GM12873 (cell line): ENCODE measurements at regions not wholly inside any gene's neighbourhood (a gene's known extent, or its start where the extent isn't known, plus 50 kb on each side); places are given as distances from the start of the nearest gene placed in this dataset.

Experiments
- CTCF ChIP-seq: IDR thresholded peaks from 2 replicates; pipeline ENCODE4 v1.5.1; 2012; ENCODE audit warnings: low read depth, mild to moderate bottlenecking, moderate library complexity, low read length, control low read depth; ENCODE audit not compliant: insufficient read depth; ENCODE audit errors: missing control alignments

- TF ChIP-seq CTCF, result peak; percentile 29
Measured at GRCh38 chr14:97707603-97708002, 910.4 kb downstream of the VRK1 start.

DNA sequence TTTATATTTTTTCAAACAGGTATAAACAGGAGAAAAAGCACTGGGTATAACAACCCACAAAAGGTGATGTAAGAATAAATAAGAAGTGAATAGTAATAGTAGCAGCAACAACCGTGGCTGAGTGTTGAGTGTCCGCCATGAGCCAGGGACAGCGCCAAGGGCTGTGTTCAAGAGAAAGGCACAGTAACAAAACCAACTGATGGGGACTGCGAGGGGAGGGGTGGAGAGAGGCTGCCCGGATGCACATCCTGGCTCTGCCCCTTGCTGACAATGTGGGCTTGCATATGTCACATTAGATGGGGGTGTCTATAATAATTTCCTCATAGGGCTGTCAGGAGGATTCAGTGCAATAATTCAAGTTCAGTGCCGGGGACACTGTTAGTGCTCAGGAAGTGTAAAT is 912.4 kb downstream of the VRK1 start:
- no peak for TF ChIP-seq CTCF

DNA sequence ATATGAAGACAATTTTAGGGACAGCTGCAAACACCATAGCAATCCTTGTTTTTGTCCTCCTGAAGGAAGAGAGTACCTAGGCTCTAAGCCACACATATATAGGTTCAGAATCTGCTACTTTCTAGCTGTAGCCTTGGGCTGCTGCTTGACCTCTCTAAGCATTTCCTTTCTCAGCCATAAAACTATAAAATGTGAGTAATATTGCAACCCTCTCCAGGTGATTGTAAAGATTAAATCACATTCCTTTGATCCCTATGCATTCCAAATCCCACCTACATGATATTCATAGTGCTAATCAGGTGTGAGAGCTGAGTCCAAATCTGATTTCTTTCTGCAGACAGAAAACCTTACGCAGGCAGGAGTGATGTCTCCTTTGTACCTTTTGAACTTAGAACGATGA is 913.5 kb downstream of the VRK1 start:
- TF ChIP-seq CTCF, result no peak

DNA sequence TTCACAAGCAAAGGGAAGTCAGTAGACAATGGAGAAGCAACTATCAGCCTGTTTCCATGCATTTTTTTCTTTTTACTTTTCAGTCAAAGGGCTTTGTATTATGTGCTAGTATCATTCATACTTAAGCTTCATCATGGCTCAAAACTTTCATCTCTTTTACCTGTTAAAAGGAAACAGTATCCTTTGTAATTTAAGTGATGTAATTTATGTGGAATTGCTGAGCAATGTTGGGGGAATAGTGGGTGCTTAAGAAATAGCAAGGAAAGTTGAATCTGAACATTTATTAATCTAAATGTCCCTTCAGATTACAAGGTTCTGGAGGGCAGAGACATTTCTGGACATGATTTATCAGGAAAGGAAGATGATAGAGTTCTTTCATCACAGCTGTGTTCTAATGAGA is 915.3 kb downstream of the VRK1 start:
- TF ChIP-seq CTCF, result no peak

GRCh38 chr14:97713023-97713422 is 915.8 kb downstream of the VRK1 start:
- TF ChIP-seq CTCF, result no peak

DNA sequence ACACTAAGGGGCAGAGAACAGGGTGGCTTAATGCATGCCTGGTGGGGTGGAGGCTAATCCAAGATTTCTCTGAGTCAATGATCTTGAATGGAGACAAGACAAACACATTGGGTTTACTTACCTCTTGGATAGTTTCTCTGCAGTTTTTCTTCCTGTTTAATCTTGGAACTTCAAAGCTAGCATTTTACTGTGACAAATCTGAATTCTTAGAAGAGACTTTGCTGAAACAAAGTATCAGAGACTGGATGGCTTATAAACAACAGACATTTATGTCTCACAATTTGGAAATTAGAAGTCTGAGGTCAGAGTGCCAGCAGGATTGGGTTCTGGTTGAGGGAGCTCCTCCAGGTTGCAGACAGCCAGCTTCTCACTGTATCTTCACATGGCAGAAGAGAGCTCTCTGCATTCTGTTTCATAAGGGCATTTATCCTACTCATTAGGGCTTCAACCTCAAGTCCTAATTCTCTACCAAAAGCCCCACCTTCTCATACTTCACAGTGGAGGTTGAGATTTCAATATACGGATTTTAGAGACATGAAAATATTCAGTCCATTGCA is 921.8 kb downstream of the VRK1 start:
- no peak for TF ChIP-seq CTCF

- TF ChIP-seq CTCF, result no peak
Measured at GRCh38 chr14:97719931-97720330, 922.7 kb downstream of the VRK1 start.

- no peak for TF ChIP-seq CTCF
Measured at GRCh38 chr14:97723351-97723750, 926.2 kb downstream of the VRK1 start.
